ENCODE measurements at regions not wholly inside any gene's neighbourhood (a gene's known extent, or its start where the extent isn't known, plus 50 kb on each side); places are given as distances from the start of the nearest gene placed in this dataset.

- no peaks in the 10 kb centered on the region for H3K27me3 Mint-ChIP-seq
- H3K9me3 Mint-ChIP-seq: peaks cover 0 to 16% (median 2%) of the 10 kb centered on the region in 8 donors
- Histone ChIP-seq H3K9me3 (ENCODE audit: control insufficient read depth in 1 of 2, low read length in 2 of 2) (no peaks in the 10 kb centered on the region), H3K4me1 (ENCODE audit: insufficient read depth, low read length) (no peaks in the 10 kb centered on the region), H3K27ac (ENCODE audit: low read depth, low read length) (no peak overlapping the region), H3K4me3 (ENCODE audit: low read length in 2 of 2) (no peak overlapping the region), H3K27me3 (ENCODE audit: insufficient read depth, low read length) (no peaks in the 10 kb centered on the region), H3K36me3 (ENCODE audit: insufficient read depth, low read length) (no peaks in the 10 kb centered on the region)
- no peak overlapping the region for H3K4me3 Mint-ChIP-seq
- CTCF ChIA-PET (ENCODE audit: partially characterized antibody): no interaction called here
- no peaks in the 10 kb centered on the region for H3K4me1 Mint-ChIP-seq
- intact Hi-C loops (cut with micrococcal nuclease): no loop called here
- H3K27ac Mint-ChIP-seq: no peak overlapping the region
- POLR2A ChIA-PET (ENCODE audit: partially characterized antibody): no interaction called here
- no peaks in the 10 kb centered on the region for H3K36me3 Mint-ChIP-seq
- no peak for DNase-seq
Observed at GRCh38 chr11:106468086-106468485, 390.6 kb downstream of the AASDHPPT start.

DNA sequence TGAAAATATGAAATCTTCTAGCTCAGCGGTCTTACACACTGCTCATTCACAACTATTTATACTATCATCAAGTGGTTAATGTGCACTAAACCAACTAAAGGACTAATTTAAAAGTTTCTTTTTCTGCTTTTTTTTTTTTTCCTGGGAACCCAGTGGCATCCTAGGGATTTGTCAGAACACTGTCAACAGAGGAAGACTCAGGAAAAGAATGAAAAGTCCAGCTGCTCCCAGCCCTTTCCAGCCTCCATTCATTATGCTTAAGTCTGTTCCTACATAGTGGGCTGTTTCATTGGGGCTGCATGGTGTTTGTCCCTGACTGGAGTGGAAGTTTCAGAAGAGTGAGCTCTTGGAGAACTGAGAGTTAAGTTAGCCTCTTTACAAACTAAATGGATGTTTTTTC lies 391.1 kb downstream of the AASDHPPT start:
- no peak overlapping the region for H3K4me3 Mint-ChIP-seq
- intact Hi-C loops (cut with micrococcal nuclease): no loop called here
- DNase-seq: no peak
- Histone ChIP-seq H3K27me3 (ENCODE audit: insufficient read depth, low read length) (no peaks in the 10 kb centered on the region), H3K9me3 (ENCODE audit: control insufficient read depth in 1 of 2, low read length in 2 of 2) (no peaks in the 10 kb centered on the region), H3K36me3 (ENCODE audit: insufficient read depth, low read length) (no peaks in the 10 kb centered on the region), H3K4me3 (ENCODE audit: low read length in 2 of 2) (no peak overlapping the region), H3K27ac (ENCODE audit: low read depth, low read length) (no peak overlapping the region), H3K4me1 (ENCODE audit: insufficient read depth, low read length) (no peaks in the 10 kb centered on the region)
- peaks cover 0 to 11% (median 2%) of the 10 kb centered on the region in 8 donors for H3K9me3 Mint-ChIP-seq
- H3K36me3 Mint-ChIP-seq: no peaks in the 10 kb centered on the region
- ChIA-PET CTCF (ENCODE audit: partially characterized antibody) (no interaction called here), POLR2A (ENCODE audit: partially characterized antibody) (no interaction called here)
- H3K4me1 Mint-ChIP-seq: no peaks in the 10 kb centered on the region
- no peak overlapping the region for H3K27ac Mint-ChIP-seq
- H3K27me3 Mint-ChIP-seq: no peaks in the 10 kb centered on the region

DNA sequence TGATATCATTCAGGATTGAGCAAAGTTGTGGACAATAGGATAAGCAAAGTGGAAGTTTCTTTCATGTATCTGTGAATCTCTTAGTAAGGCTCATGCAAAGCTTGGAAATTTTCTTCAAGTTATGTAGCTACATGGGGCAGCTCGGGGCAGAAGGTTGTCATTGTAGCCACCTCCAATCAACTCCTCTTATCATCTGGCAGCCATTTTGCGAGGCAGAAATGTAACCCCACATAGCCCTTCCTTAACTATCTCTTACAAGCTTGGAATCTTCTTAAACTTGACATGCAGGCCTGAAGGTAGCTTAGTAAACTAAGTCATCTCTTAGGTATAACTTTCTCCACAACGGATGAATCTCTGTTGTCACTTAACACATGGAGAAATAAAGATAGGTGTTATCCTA lies 392.8 kb downstream of the AASDHPPT start:
- peaks cover 0 to 12% (median 2%) of the 10 kb centered on the region in 8 donors for H3K9me3 Mint-ChIP-seq
- Histone ChIP-seq H3K9me3 (ENCODE audit: control insufficient read depth in 1 of 2, low read length in 2 of 2) (no peaks in the 10 kb centered on the region), H3K36me3 (ENCODE audit: insufficient read depth, low read length) (no peaks in the 10 kb centered on the region), H3K27ac (ENCODE audit: low read depth, low read length) (no peak overlapping the region), H3K4me3 (ENCODE audit: low read length in 2 of 2) (no peak overlapping the region), H3K4me1 (ENCODE audit: insufficient read depth, low read length) (no peaks in the 10 kb centered on the region), H3K27me3 (ENCODE audit: insufficient read depth, low read length) (no peaks in the 10 kb centered on the region)
- ChIA-PET POLR2A (ENCODE audit: partially characterized antibody) (no interaction called here), CTCF (ENCODE audit: partially characterized antibody) (no interaction called here)
- no peak for DNase-seq
- no peaks in the 10 kb centered on the region for H3K27me3 Mint-ChIP-seq
- no peaks in the 10 kb centered on the region for H3K36me3 Mint-ChIP-seq
- H3K27ac Mint-ChIP-seq: no peak overlapping the region
- H3K4me1 Mint-ChIP-seq: no peaks in the 10 kb centered on the region
- intact Hi-C loops (cut with micrococcal nuclease): no loop called here
- no peak overlapping the region for H3K4me3 Mint-ChIP-seq

- no peak overlapping the region for H3K4me3 Mint-ChIP-seq
- no peaks in the 10 kb centered on the region for H3K27me3 ChIP-seq (ENCODE audit: insufficient read depth, low read length)
- DNase-seq: no peak
- ChIA-PET CTCF (ENCODE audit: partially characterized antibody) (no interaction called here), POLR2A (ENCODE audit: partially characterized antibody) (no interaction called here)
- peaks cover 0 to 12% (median 2%) of the 10 kb centered on the region in 8 donors for H3K9me3 Mint-ChIP-seq
- H3K36me3 ChIP-seq (ENCODE audit: insufficient read depth, low read length): no peaks in the 10 kb centered on the region
- no peaks in the 10 kb centered on the region for H3K9me3 ChIP-seq (ENCODE audit: control insufficient read depth in 1 of 2, low read length in 2 of 2)
- H3K4me3 ChIP-seq (ENCODE audit: low read length in 2 of 2): no peak overlapping the region
- intact Hi-C loops (cut with micrococcal nuclease): no loop called here
- H3K27ac ChIP-seq (ENCODE audit: low read depth, low read length): no peak overlapping the region
- no peaks in the 10 kb centered on the region for H3K4me1 ChIP-seq (ENCODE audit: insufficient read depth, low read length)
- no peaks in the 10 kb centered on the region for H3K36me3 Mint-ChIP-seq
- H3K27ac Mint-ChIP-seq: no peak overlapping the region
- no peaks in the 10 kb centered on the region for H3K4me1 Mint-ChIP-seq
- H3K27me3 Mint-ChIP-seq: no peaks in the 10 kb centered on the region
Observed at GRCh38 chr11:106471276-106471675, 393.8 kb downstream of the AASDHPPT start.

- Histone ChIP-seq H3K9me3 (ENCODE audit: control insufficient read depth in 1 of 2, low read length in 2 of 2) (no peaks in the 10 kb centered on the region), H3K4me1 (ENCODE audit: insufficient read depth, low read length) (no peaks in the 10 kb centered on the region), H3K4me3 (ENCODE audit: low read length in 2 of 2) (no peak overlapping the region), H3K27ac (ENCODE audit: low read depth, low read length) (no peak overlapping the region), H3K27me3 (ENCODE audit: insufficient read depth, low read length) (no peaks in the 10 kb centered on the region), H3K36me3 (ENCODE audit: insufficient read depth, low read length) (no peaks in the 10 kb centered on the region)
- no peak overlapping the region for H3K4me3 Mint-ChIP-seq
- no peaks in the 10 kb centered on the region for H3K36me3 Mint-ChIP-seq
- no peaks in the 10 kb centered on the region for H3K4me1 Mint-ChIP-seq
- POLR2A ChIA-PET (ENCODE audit: partially characterized antibody): no interaction called here
- intact Hi-C loops (cut with micrococcal nuclease): no loop called here
- H3K27me3 Mint-ChIP-seq: no peaks in the 10 kb centered on the region
- CTCF ChIA-PET (ENCODE audit: partially characterized antibody): no interaction called here
- no peak for DNase-seq
- no peak overlapping the region for H3K27ac Mint-ChIP-seq
- peaks cover 0 to 12% (median 3%) of the 10 kb centered on the region in 8 donors for H3K9me3 Mint-ChIP-seq
Observed at GRCh38 chr11:106473089-106473722, 395.7 kb downstream of the AASDHPPT start.

DNA sequence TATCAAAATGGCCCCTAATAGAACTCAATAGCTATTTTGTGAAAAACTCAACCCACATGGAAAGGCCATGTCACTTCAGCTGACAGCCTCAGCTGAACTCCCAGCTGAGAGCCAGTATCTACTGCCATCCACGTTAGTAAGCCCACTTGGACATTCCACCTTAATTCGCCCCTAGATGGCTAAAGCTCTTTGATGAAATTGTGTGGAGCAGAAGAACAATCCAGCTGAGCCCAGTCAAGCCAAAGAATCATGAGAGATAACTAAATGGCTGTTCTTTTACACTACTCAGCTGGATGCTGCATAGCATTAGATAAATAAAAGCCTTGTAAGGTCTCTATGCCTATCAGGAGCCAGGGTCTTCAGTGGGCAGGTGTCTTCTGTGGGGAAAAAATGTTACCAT lies 396.8 kb downstream of the AASDHPPT start:
- Mint-ChIP-seq H3K27ac (no peak overlapping the region), H3K27me3 (no peaks in the 10 kb centered on the region), H3K9me3 (peaks cover 0 to 9% (median 2%) of the 10 kb centered on the region in 8 donors), H3K36me3 (no peaks in the 10 kb centered on the region), H3K4me3 (no peak overlapping the region), H3K4me1 (no peaks in the 10 kb centered on the region)
- no peak for DNase-seq
- ChIA-PET CTCF (ENCODE audit: partially characterized antibody) (no interaction called here), POLR2A (ENCODE audit: partially characterized antibody) (no interaction called here)
- no peak overlapping the region for H3K27ac ChIP-seq (ENCODE audit: low read depth, low read length)
- H3K4me3 ChIP-seq (ENCODE audit: low read length in 2 of 2): no peak overlapping the region
- H3K4me1 ChIP-seq (ENCODE audit: insufficient read depth, low read length): no peaks in the 10 kb centered on the region
- no peaks in the 10 kb centered on the region for H3K9me3 ChIP-seq (ENCODE audit: control insufficient read depth in 1 of 2, low read length in 2 of 2)
- intact Hi-C loops (cut with micrococcal nuclease): no loop called here
- H3K27me3 ChIP-seq (ENCODE audit: insufficient read depth, low read length): no peaks in the 10 kb centered on the region
- H3K36me3 ChIP-seq (ENCODE audit: insufficient read depth, low read length): no peaks in the 10 kb centered on the region

DNA sequence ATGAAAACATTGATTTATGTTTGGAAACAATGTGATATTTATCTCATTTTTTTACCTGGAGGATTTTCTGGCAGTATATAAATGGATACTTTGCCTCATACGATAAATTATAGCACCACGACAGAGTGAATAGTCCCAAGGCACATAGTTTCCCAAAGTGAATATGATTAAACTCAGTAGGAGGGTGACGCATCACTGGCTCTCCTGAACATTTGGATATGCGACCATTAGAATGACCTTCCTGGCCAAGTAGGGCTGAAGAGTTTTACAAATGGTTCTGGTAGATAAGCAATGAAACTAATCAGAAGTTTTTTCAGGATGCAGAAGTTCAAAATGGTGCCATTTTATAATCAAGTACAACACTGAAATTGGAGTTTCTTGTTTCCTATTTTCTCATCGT lies 397.7 kb downstream of the AASDHPPT start:
- Mint-ChIP-seq H3K27ac (no peak overlapping the region), H3K27me3 (no peaks in the 10 kb centered on the region), H3K36me3 (no peaks in the 10 kb centered on the region), H3K4me3 (no peak overlapping the region), H3K9me3 (peaks cover 0 to 9% (median 2%) of the 10 kb centered on the region in 8 donors), H3K4me1 (no peaks in the 10 kb centered on the region)
- ChIA-PET POLR2A (ENCODE audit: partially characterized antibody) (no interaction called here), CTCF (ENCODE audit: partially characterized antibody) (no interaction called here)
- intact Hi-C loops (cut with micrococcal nuclease): no loop called here
- H3K4me3 ChIP-seq (ENCODE audit: low read length in 2 of 2): no peak overlapping the region
- H3K4me1 ChIP-seq (ENCODE audit: insufficient read depth, low read length): no peaks in the 10 kb centered on the region
- H3K9me3 ChIP-seq (ENCODE audit: control insufficient read depth in 1 of 2, low read length in 2 of 2): no peaks in the 10 kb centered on the region
- no peaks in the 10 kb centered on the region for H3K27me3 ChIP-seq (ENCODE audit: insufficient read depth, low read length)
- no peak overlapping the region for H3K27ac ChIP-seq (ENCODE audit: low read depth, low read length)
- DNase-seq: no peak
- no peaks in the 10 kb centered on the region for H3K36me3 ChIP-seq (ENCODE audit: insufficient read depth, low read length)

DNA sequence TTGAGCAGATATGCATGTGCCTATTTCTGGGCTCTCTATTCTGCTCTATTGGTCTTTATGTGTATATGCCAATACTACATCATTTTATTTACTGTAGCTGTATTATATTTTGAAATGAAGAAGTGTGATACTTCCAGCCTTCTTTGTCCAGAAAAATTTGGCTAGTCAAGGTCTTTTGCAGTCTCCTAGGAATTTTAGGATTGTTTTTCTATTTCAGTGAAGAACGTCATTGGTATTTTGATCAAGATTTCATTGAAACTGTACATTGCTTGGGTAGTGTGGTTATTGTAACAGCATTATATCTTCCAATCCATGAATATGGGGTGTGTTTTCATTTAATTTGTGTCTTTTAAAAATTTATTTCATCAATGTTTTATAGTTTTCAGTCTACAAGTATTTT lies 400.3 kb downstream of the AASDHPPT start:
- Mint-ChIP-seq H3K9me3 (peaks cover 0 to 4% (median 2%) of the 10 kb centered on the region in 8 donors), H3K27me3 (no peaks in the 10 kb centered on the region), H3K4me1 (no peaks in the 10 kb centered on the region), H3K4me3 (no peak overlapping the region), H3K27ac (no peak overlapping the region), H3K36me3 (no peaks in the 10 kb centered on the region)
- Histone ChIP-seq H3K27ac (ENCODE audit: low read depth, low read length) (no peak overlapping the region), H3K9me3 (ENCODE audit: control insufficient read depth in 1 of 2, low read length in 2 of 2) (no peaks in the 10 kb centered on the region), H3K4me1 (ENCODE audit: insufficient read depth, low read length) (no peaks in the 10 kb centered on the region), H3K27me3 (ENCODE audit: insufficient read depth, low read length) (no peaks in the 10 kb centered on the region), H3K4me3 (ENCODE audit: low read length in 2 of 2) (no peak overlapping the region), H3K36me3 (ENCODE audit: insufficient read depth, low read length) (no peaks in the 10 kb centered on the region)
- no peak for DNase-seq
- intact Hi-C loops (cut with micrococcal nuclease): no loop called here
- ChIA-PET CTCF (ENCODE audit: partially characterized antibody) (no interaction called here), POLR2A (ENCODE audit: partially characterized antibody) (no interaction called here)

Measured in CD4-positive, alpha-beta memory T cell (primary cell).